ENCODE measurements at regions not wholly inside any gene's neighbourhood (a gene's known extent, or its start where the extent isn't known, plus 50 kb on each side); places are given as distances from the start of the nearest gene placed in this dataset.

- no peak overlapping the region for H3K9ac ChIP-seq (replicated peaks; ENCODE audit: extremely low read depth, insufficient read depth, low read length)
- dilution Hi-C loops (cut with MboI; ENCODE audit: extremely low pct_ligation_motif_present, low sequenced_read_pairs) (no loop called here), intact Hi-C loops (cut with micrococcal nuclease) (no loop called here)
- TF ChIP-seq FOS (IDR thresholded peaks at IDR 0.05; ENCODE audit: borderline replicate concordance, insufficient read depth, low read length): no peak
- no peak overlapping the region for H3K4me3 ChIP-seq (replicated peaks in 1 of 3; ENCODE audit: insufficient read depth in 1 of 3, low read depth in 1 of 3, low read length in 3 of 3)
- no peaks in the 10 kb centered on the region for H3K9me1 ChIP-seq (replicated peaks; ENCODE audit: control insufficient read depth, extremely low read depth, insufficient read depth, low read length)
- H3K27me3 ChIP-seq (ENCODE audit: control insufficient read depth in 2 of 2, insufficient read depth in 2 of 2, low read length in 2 of 2): no peaks in the 10 kb centered on the region
- H3K79me2 ChIP-seq (ENCODE audit: control insufficient read depth, insufficient read depth, low read length): no peaks in the 10 kb centered on the region
- no peak overlapping the region for H3K4me2 ChIP-seq (ENCODE audit: insufficient read depth, low read length)
- H3K4me1 ChIP-seq (ENCODE audit: control insufficient read depth, extremely low read depth, insufficient read depth, low read length): no peaks in the 10 kb centered on the region
- H3K27ac ChIP-seq (ENCODE audit: insufficient read depth, low read depth, low read length): no peak overlapping the region
- FAIRE-seq (no peak), DNase-seq (ENCODE audit: low read depth, low spot score) (no peak)
- BruUV-seq (replicated peaks): no TSS peak
- H3K9me3 ChIP-seq (replicated peaks; ENCODE audit: control insufficient read depth, insufficient read depth, low read length): no peaks in the 10 kb centered on the region
- H4K20me1 ChIP-seq (replicated peaks; ENCODE audit: control insufficient read depth, extremely low read depth, insufficient read depth, low read length): no peaks in the 10 kb centered on the region
- ChIA-PET CTCF (no interaction called here), POLR2A (no interaction called here)
- no peaks in the 10 kb centered on the region for H3K36me3 ChIP-seq (ENCODE audit: control insufficient read depth in 2 of 2, extremely low read depth in 1 of 2, insufficient read depth in 2 of 2, low read length in 2 of 2)
- no peak overlapping the region for H2AFZ ChIP-seq (ENCODE audit: low read depth, low read length)
Observed at GRCh38 chr3:10665592-10665991, 150.4 kb upstream of the SLC6A11 start.

GRCh38 chr3:10666621-10667020 lies 149.4 kb upstream of the SLC6A11 start:
- Histone ChIP-seq H3K27ac (ENCODE audit: insufficient read depth, low read depth, low read length) (no peak overlapping the region), H3K9me1 (replicated peaks; ENCODE audit: control insufficient read depth, extremely low read depth, insufficient read depth, low read length) (no peaks in the 10 kb centered on the region), H2AFZ (ENCODE audit: low read depth, low read length) (no peak overlapping the region), H3K4me2 (ENCODE audit: insufficient read depth, low read length) (no peak overlapping the region), H3K9me3 (replicated peaks; ENCODE audit: control insufficient read depth, insufficient read depth, low read length) (no peaks in the 10 kb centered on the region), H3K4me1 (ENCODE audit: control insufficient read depth, extremely low read depth, insufficient read depth, low read length) (no peaks in the 10 kb centered on the region), H3K27me3 (ENCODE audit: control insufficient read depth in 2 of 2, insufficient read depth in 2 of 2, low read length in 2 of 2) (no peaks in the 10 kb centered on the region), H3K4me3 (replicated peaks in 1 of 3; ENCODE audit: insufficient read depth in 1 of 3, low read depth in 1 of 3, low read length in 3 of 3) (no peak overlapping the region), H3K79me2 (ENCODE audit: control insufficient read depth, insufficient read depth, low read length) (no peaks in the 10 kb centered on the region), H4K20me1 (replicated peaks; ENCODE audit: control insufficient read depth, extremely low read depth, insufficient read depth, low read length) (no peaks in the 10 kb centered on the region), H3K36me3 (ENCODE audit: control insufficient read depth in 2 of 2, extremely low read depth in 1 of 2, insufficient read depth in 2 of 2, low read length in 2 of 2) (no peaks in the 10 kb centered on the region), H3K9ac (replicated peaks; ENCODE audit: extremely low read depth, insufficient read depth, low read length) (no peak overlapping the region)
- intact Hi-C loops (cut with micrococcal nuclease) (loop anchor here (1.0 kb wide), 1 partner anchor 22 kb away; no protein-coding TSS in a partner anchor), dilution Hi-C loops (cut with MboI; ENCODE audit: extremely low pct_ligation_motif_present, low sequenced_read_pairs) (no loop called here)
- TF ChIP-seq GATA2 (IDR thresholded peaks at IDR 0.05; ENCODE audit: insufficient read depth, insufficient read length, low read depth, low read length) (no peak), POLR2A (IDR thresholded peaks at IDR 0.05; ENCODE audit: low read depth, low read length) (no peak), CTCF (IDR thresholded peaks at IDR 0.05; ENCODE audit: extremely low read depth in 1 of 2, insufficient read depth in 1 of 2, low read depth in 1 of 2, low read length in 2 of 2) (no peak), MYC (IDR thresholded peaks at IDR 0.05; ENCODE audit: low read depth, low read length) (no peak), MAX (IDR thresholded peaks at IDR 0.05; ENCODE audit: insufficient read depth, insufficient read length) (no peak), FOS (IDR thresholded peaks at IDR 0.05; ENCODE audit: borderline replicate concordance, insufficient read depth, low read length) (no peak), POLR2AphosphoS5 (IDR thresholded peaks at IDR 0.05; ENCODE audit: insufficient read depth, low read depth, low read length) (no peak), EZH2 (IDR thresholded peaks at IDR 0.05; ENCODE audit: borderline replicate concordance, low read depth, low read length, severe bottlenecking) (no peak), JUN (IDR thresholded peaks at IDR 0.05; ENCODE audit: borderline replicate concordance, insufficient read depth, insufficient read length, low read depth) (no peak)
- no TSS peak for BruUV-seq (replicated peaks)
- DNase-seq (ENCODE audit: low read depth, low spot score) (no peak), FAIRE-seq (no peak)
- CTCF ChIA-PET: no interaction called here
- POLR2A ChIA-PET: no interaction called here
